Ishikawa (cell line): ENCODE measurements at regions not wholly inside any gene's neighbourhood (a gene's known extent, or its start where the extent isn't known, plus 50 kb on each side); places are given as distances from the start of the nearest gene placed in this dataset.

ENCODE experiments used
- CEBPB ChIP-seq: IDR thresholded peaks from 2 replicates; pipeline ENCODE4 v1.6.1; 2012
- CREB1 ChIP-seq: IDR thresholded peaks from 2 replicates; pipeline ENCODE4 v1.6.1; 2012; ENCODE audit warnings: low read depth
- EGR1 ChIP-seq: IDR thresholded peaks from 2 replicates; pipeline ENCODE4 v1.6.1; 2012
- EP300 ChIP-seq: IDR thresholded peaks from 2 replicates; pipeline ENCODE4 v1.6.1; 2012; ENCODE audit warnings: borderline replicate concordance
- FOXM1 ChIP-seq: IDR thresholded peaks from 2 replicates; pipeline ENCODE4 v1.6.1; 2012; ENCODE audit warnings: low read depth, borderline replicate concordance
- MAX ChIP-seq: IDR thresholded peaks from 2 replicates; pipeline ENCODE4 v1.6.1; 2012
- NFIC ChIP-seq: IDR thresholded peaks from 2 replicates; pipeline ENCODE4 v1.6.1; 2012
- RAD21 ChIP-seq: IDR thresholded peaks from 2 replicates; pipeline ENCODE4 v1.6.1; 2012; ENCODE audit warnings: low read depth
- REST ChIP-seq: IDR thresholded peaks from 2 replicates; pipeline ENCODE4 v1.6.1; 2012; ENCODE audit warnings: low read depth, mild to moderate bottlenecking
- TAF1 ChIP-seq: IDR thresholded peaks from 2 replicates; pipeline ENCODE4 v1.6.1; 2012; ENCODE audit warnings: low read depth, mild to moderate bottlenecking
- TCF12 ChIP-seq: IDR thresholded peaks from 2 replicates; pipeline ENCODE4 v1.6.1; 2012; ENCODE audit warnings: low read depth
- TEAD4 ChIP-seq: IDR thresholded peaks from 2 replicates; pipeline ENCODE4 v1.6.1; 2012
- USF1 ChIP-seq: IDR thresholded peaks from 2 replicates; pipeline ENCODE4 v1.6.1; 2012
- YY1 ChIP-seq: IDR thresholded peaks from 2 replicates; pipeline ENCODE4 v1.6.1; 2012; ENCODE audit warnings: low read depth
- ZBTB7A ChIP-seq: IDR thresholded peaks from 2 replicates; pipeline ENCODE4 v1.6.1; 2012; ENCODE audit warnings: low read depth

- TF ChIP-seq MAX (no peak), TEAD4 (no peak), ZBTB7A (no peak), USF1 (no peak), REST (no peak), CEBPB (no peak), CREB1 (no peak), EGR1 (no peak), TAF1 (no peak), RAD21 (no peak), TCF12 (no peak)
These were observed 230.6 kb upstream of the PLEKHG7 start for GRCh38 chr12:92472201-92472600.

- TF ChIP-seq ZBTB7A (no peak), TCF12 (no peak), REST (no peak), TEAD4 (no peak), YY1 (no peak), USF1 (no peak), CREB1 (no peak), MAX (no peak), RAD21 (no peak), TAF1 (no peak), EP300 (no peak)
These were observed 231.2 kb upstream of the PLEKHG7 start for GRCh38 chr12:92471551-92471950.

GRCh38 chr12:92470608-92471021 is 232.2 kb upstream of the PLEKHG7 start:
- TF ChIP-seq NFIC (no peak), TEAD4 (no peak), EP300 (no peak), CREB1 (no peak), FOXM1 (no peak), REST (no peak), TCF12 (no peak)

GRCh38 chr12:92469837-92470236 is 233.0 kb upstream of the PLEKHG7 start:
- TF ChIP-seq MAX, result no peak
- TF ChIP-seq TCF12, result no peak
- TF ChIP-seq TAF1, result no peak
- no peak for TF ChIP-seq ZBTB7A
- no peak for TF ChIP-seq REST
- no peak for TF ChIP-seq USF1
- TF ChIP-seq NFIC, result no peak
- no peak for TF ChIP-seq RAD21
- no peak for TF ChIP-seq CEBPB
- no peak for TF ChIP-seq YY1
- TF ChIP-seq TEAD4, result no peak
- TF ChIP-seq CREB1, result no peak
- no peak for TF ChIP-seq EGR1
- TF ChIP-seq EP300, result no peak
- no peak for TF ChIP-seq FOXM1
